ENCODE measurements at regions not wholly inside any gene's neighbourhood (a gene's known extent, or its start where the extent isn't known, plus 50 kb on each side); places are given as distances from the start of the nearest gene placed in this dataset.
"Not testable (repeated sequence)": the region's sequence is repeated elsewhere in the genome, so short reads cannot be mapped to it uniquely, and the experiment has no call there.

DNA sequence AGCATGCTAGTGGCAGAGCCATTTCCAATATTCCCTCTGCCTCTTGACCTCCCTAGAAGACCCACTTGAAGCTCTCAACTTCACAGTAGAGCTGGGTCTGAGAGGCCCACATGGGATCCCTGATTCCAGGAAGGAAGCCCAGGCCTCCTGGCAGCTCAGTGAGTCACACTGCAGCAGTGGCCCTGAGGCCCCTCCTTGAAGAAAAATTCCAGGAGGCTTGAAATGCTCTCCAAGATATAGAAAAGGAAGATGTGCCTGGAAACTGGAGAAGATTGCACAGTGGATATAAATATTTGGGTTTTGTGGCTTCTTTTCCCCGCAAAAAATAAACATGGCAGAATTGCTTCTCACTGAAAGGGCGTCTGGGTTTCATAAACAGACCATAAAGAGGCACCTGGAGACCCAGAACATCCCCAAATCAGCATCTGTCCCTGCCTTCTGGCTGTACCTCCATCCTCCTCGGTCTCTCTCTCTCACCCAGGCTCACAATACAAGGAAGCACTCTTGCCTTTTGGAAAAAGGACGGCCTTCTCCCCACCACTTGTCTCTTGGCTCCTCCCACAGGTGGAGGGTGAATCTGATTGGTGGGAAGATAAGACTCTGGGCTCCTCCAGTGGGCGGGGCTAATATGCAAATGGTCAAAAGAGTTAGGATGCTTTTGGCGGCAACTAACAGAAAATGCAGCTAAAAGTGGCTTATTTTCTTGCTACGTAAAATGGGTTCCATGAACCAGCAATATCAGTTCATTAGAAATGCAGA, 200.0 kb upstream of the SULF2 start:
- H3K4me3 ChIP-seq (ENCODE audit: low read depth, low read length) = no peak overlapping the region
- in situ Hi-C loops (cut with HindIII; ENCODE audit: low sequenced_read_pairs) = no loop called here
- TF ChIP-seq, protein P1, sequence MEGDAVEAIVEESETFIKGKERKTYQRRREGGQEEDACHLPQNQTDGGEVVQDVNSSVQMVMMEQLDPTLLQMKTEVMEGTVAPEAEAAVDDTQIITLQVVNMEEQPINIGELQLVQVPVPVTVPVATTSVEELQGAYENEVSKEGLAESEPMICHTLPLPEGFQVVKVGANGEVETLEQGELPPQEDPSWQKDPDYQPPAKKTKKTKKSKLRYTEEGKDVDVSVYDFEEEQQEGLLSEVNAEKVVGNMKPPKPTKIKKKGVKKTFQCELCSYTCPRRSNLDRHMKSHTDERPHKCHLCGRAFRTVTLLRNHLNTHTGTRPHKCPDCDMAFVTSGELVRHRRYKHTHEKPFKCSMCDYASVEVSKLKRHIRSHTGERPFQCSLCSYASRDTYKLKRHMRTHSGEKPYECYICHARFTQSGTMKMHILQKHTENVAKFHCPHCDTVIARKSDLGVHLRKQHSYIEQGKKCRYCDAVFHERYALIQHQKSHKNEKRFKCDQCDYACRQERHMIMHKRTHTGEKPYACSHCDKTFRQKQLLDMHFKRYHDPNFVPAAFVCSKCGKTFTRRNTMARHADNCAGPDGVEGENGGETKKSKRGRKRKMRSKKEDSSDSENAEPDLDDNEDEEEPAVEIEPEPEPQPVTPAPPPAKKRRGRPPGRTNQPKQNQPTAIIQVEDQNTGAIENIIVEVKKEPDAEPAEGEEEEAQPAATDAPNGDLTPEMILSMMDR (IDR thresholded peaks at IDR 0.05; ENCODE audit: low read depth, low read length) = no peak
- peak; percentile 7 for DNase-seq (ENCODE audit: low read depth, low spot score)

DNA sequence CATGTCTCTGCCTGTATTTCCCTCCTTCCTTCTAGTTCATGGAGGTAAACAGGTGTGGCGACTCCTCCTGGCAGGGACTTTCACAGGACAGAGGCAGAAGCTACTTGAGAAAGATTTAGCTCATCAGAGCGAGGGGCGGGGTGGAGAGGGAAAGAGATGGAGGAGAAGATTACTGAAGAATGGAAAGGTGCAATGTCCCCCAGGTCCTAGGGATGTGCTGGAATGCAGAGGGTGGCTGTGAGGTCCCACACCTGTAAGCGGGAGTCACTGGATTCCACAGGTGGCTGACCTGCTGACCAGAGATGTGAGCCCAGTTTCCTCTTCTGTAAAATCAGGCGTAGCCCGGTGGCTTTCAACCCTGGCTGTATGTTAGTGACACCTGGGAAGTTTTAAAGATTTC, 199.2 kb upstream of the SULF2 start:
- no peak overlapping the region for H3K4me3 ChIP-seq (ENCODE audit: low read depth, low read length)
- in situ Hi-C loops (cut with HindIII; ENCODE audit: low sequenced_read_pairs) = no loop called here
- DNase-seq (ENCODE audit: low read depth, low spot score) = no peak
- TF ChIP-seq, protein P1 (IDR thresholded peaks at IDR 0.05; ENCODE audit: low read depth, low read length) = no peak

DNA sequence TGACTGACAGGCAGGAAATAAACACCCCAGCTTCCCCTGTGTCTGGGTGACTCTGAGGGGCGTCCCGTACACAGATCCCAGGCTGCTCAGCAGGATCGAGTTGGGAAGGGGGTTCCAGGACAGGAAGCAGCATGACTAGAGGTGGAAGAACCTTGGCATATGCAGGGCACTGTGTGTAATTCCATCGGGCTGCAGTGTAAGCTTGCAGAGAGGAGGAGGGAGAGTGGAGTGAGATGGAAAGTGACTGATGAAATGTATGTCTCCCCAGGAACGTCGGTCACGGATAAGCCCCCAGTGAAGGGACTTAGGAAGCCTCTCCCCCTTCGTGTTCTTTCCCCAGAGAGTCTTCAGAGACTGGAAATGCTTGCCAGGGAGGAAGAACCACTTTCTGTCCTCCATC, 198.4 kb upstream of the SULF2 start:
- H3K4me3 ChIP-seq (ENCODE audit: low read depth, low read length); in situ Hi-C loops (cut with HindIII; ENCODE audit: low sequenced_read_pairs); DNase-seq (ENCODE audit: low read depth, low spot score): not testable (repeated sequence)

DNA sequence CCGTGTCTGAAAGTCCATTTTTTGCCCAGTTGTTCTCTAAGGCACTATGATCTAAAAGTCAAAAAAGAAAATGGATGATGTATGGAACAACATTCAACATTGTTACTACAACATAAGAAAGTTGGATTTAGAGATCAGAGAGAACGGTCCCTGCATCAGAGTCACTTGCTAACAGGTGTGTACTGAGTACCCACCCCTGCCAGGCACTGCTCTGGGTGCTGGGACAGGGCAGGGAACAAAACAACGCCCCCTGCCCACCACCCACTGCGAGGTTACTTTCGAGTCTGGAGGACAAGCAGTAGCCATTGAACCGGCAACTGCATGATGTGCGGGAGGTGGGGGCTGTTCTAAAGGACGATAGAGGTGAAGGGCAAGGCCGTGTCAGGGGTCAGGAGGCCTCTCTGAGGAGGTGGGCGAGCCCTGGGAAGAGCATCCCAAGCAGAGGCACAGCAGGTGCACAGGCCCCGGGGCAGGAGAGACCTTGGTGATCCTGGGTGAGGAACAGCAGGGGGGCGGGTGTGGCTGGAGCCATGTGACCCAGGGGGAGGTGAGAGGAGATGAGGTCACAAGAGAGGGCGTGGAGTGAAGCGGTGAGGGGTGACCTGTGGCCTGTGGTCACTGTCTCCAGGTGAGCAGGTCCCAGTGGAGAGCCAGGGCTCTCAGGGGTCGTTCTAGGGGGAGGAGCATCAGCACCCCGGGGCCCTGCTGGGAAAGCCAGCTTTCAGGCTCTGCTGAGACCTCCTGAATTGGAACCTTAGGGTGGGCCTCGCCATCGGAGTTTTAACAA, 197.5 kb upstream of the SULF2 start:
- TF ChIP-seq, protein P1 (IDR thresholded peaks at IDR 0.05; ENCODE audit: low read depth, low read length) = no peak
- H3K4me3 ChIP-seq (ENCODE audit: low read depth, low read length) = no peak overlapping the region
- in situ Hi-C loops (cut with HindIII; ENCODE audit: low sequenced_read_pairs) = no loop called here
- DNase-seq (ENCODE audit: low read depth, low spot score) = no peak

DNA sequence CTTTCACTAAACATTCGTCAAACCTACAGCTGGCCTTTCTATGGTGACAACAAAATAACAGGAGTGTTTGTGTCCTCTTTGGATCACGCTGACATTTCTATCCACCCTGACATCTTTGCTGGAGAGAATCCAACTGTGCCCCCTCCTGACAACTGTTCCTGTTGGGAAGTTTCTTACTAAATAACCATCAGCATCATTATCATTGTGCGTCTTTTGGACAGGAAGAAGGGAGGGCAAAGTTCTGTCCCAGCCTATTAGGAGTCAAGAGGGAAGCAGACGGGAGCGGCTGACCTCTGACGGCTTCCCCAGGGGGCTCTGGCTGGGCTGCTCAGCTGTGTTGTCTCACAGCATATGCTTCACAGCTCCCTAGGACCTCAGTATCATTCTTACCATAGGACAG, 195.9 kb upstream of the SULF2 start:
- TF ChIP-seq, protein P1 (IDR thresholded peaks at IDR 0.05; ENCODE audit: low read depth, low read length) = no peak
- DNase-seq (ENCODE audit: low read depth, low spot score) = no peak
- in situ Hi-C loops (cut with HindIII; ENCODE audit: low sequenced_read_pairs) = no loop called here
- no peak overlapping the region for H3K4me3 ChIP-seq (ENCODE audit: low read depth, low read length)

DNA sequence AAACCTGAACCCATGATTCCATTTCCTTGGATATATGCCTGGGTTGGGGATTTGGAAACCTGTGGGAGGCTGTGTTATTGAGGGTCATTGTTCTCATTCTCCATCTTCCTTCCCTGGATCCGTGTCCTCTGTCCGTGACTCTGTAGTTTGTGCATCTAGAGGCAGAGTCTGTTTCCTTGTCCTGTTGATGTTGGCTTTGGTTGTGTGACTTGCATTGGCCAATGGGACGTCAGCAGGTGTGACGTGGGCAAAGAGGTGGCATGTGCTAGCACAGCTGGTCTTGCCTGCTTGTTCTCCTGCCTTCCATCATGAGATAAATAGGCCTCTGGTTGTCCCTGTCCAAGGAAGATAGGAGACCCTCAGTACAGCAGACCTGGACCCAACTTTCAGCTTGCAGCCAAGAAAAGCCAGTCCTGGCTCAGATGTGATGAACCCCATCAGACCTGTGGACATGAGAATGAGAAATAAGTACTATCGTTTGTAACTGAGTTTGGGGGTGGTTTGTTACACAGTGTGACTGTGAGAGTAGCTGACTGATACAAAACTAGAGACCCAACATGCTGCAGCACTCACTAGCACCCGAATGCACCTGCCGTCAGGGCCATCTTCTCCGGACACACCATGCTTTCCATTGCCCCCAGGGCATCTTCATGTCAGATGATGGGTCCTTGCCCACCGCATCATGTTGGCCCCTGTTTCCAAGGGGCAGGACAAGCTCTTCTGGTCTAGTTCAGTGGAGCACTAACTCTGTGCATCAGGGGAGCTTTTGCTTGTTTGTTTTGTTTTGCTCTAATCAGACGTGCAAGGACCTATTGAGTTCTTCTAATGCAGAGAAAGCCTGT, 195.3 kb upstream of the SULF2 start:
- in situ Hi-C loops (cut with HindIII; ENCODE audit: low sequenced_read_pairs) = no loop called here
- TF ChIP-seq, protein P1 (IDR thresholded peaks at IDR 0.05; ENCODE audit: low read depth, low read length) = no peak
- no peak for DNase-seq (ENCODE audit: low read depth, low spot score)
- no peak overlapping the region for H3K4me3 ChIP-seq (ENCODE audit: low read depth, low read length)

DNA sequence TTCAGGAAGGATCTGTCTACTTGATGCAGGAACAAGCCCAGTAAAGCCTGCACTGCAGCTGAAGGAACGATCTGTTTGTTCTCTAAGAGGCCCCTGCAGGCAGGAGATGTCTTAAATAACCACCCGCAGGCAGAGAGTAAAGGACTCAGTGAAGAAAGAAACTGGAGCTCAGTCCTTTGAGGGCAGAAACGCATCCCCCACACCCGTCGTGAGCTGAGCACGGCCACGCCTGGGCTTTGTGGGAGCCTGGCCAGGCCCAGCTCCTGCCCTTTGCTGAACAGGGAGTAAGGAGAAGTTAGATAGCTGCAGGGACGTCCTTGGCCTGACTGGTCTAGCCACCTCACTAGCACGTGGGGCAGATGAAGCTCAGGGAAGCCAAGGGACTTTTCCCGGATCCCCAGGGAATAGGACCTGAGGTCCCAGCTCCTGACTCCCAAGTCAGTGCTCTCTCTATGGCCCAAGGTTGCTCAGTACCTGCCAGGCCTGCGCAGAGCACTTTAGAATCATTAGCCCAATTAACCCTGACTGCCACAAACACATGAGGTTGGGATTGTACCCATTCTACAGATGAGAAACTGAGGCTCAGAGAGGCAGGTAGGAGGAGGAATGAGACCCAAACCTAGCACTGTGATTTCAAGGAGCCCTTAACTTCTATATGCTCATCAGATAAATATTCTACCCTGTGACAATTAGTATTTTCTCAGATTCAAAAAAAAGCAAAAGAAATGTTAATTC, 194.2 kb upstream of the SULF2 start:
- DNase-seq (ENCODE audit: low read depth, low spot score); H3K4me3 ChIP-seq (ENCODE audit: low read depth, low read length); in situ Hi-C loops (cut with HindIII; ENCODE audit: low sequenced_read_pairs): not testable (repeated sequence)

DNA sequence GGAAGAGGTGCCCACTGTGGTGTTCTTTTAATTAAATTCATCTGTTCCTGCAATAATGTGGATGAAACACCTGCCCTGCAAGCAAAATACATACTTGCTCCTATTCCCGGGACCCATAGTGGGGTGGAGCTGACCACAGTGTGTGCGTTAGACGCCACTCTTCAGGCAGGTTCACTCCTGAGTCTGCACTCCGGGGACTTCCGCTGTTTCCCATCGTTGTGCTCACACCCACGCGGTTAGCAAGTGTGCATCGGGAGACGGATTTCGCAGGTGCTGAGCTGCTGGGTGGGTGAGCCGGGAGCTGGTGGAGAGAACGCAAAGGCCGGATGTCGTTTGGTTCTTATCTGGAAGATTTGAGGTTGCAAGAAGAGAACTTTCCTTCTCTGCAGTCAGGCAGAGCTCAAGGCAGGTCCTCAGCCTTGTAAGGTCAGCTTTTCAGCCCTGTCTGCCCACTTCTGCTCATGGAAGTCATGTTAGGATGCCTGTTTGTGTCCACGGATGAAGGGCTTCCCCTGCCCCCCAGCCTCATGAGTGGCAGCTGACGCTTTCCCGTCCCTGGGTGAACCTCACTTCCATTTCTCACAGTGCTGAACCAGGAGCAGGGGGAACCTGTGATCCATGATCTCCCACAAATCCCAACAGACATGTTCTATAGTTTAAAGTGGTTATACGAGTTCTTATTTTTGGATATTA, 193.3 kb upstream of the SULF2 start:
- DNase-seq (ENCODE audit: low read depth, low spot score); H3K4me3 ChIP-seq (ENCODE audit: low read depth, low read length); in situ Hi-C loops (cut with HindIII; ENCODE audit: low sequenced_read_pairs): not testable (repeated sequence)

DNA sequence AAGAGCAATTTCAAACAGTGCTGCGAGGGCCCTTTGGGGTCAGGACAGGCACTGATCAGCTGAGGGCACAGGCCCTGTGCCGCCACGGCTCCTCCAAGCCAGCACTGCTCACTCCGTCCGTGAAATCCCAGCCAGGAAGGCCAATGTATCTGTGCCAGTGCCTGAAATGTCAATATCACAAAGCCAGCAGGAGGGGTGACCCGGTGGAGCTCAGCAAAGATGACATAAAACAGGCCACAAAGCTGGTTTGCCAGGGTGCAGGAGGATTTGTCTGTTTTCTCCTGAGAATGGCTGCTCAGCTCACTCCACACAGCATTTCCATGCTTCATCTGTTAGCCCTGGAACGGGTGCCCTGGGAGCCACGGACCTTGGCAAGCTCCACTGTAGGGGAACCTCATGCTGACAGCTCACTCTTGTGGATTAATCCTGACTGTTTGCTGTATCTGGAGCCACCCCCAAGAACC, 192.5 kb upstream of the SULF2 start:
- H3K4me3 ChIP-seq (ENCODE audit: low read depth, low read length); DNase-seq (ENCODE audit: low read depth, low spot score); in situ Hi-C loops (cut with HindIII; ENCODE audit: low sequenced_read_pairs): not testable (repeated sequence)
